ENCODE measurements at regions not wholly inside any gene's neighbourhood (a gene's known extent, or its start where the extent isn't known, plus 50 kb on each side); places are given as distances from the start of the nearest gene placed in this dataset.

- TF ChIP-seq MAX (IDR thresholded peaks at IDR 0.05): no peak
- no peak for TF ChIP-seq RAD21 (IDR thresholded peaks at IDR 0.05)
- no peak for TF ChIP-seq GABPA (IDR thresholded peaks at IDR 0.05 in 1 of 2, conservative IDR thresholded peaks at IDR 0.05 in 1 of 2)
Observed at GRCh38 chr5:165574100-165574499, 2068.7 kb downstream of the MAT2B start (continued).

- H3K27me3 ChIP-seq (ENCODE audit: control insufficient read depth in 4 of 4, insufficient read depth in 4 of 4, low read length in 3 of 4): no peaks in the 10 kb centered on the region
- no peaks in the 10 kb centered on the region for H3K9me3 ChIP-seq (ENCODE audit: control insufficient read depth in 4 of 4, low read length in 3 of 4)
- TF ChIP-seq NR2F2 (IDR thresholded peaks at IDR 0.05): no peak
- TF ChIP-seq TAF1 (conservative IDR thresholded peaks at IDR 0.05): no peak
- no peak for TF ChIP-seq CTCF (IDR thresholded peaks at IDR 0.05; ENCODE audit: low read depth, low read length, missing input control)
- TF ChIP-seq EGR1 (IDR thresholded peaks at IDR 0.05; ENCODE audit: low read depth in 2 of 2): no peak
- TF ChIP-seq GABPA (IDR thresholded peaks at IDR 0.05 in 1 of 2, conservative IDR thresholded peaks at IDR 0.05 in 1 of 2): no peak
- no peak for TF ChIP-seq RXRA (IDR thresholded peaks at IDR 0.05)
- no peak for TF ChIP-seq SP1 (IDR thresholded peaks at IDR 0.05)
- no peak for TF ChIP-seq ZBTB33 (IDR thresholded peaks at IDR 0.05)
- TF ChIP-seq, protein P1, sequence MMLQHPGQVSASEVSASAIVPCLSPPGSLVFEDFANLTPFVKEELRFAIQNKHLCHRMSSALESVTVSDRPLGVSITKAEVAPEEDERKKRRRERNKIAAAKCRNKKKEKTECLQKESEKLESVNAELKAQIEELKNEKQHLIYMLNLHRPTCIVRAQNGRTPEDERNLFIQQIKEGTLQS (IDR thresholded peaks at IDR 0.05): no peak
- no peak for TF ChIP-seq FOXA1 (IDR thresholded peaks at IDR 0.05)
- TF ChIP-seq, protein P2, sequence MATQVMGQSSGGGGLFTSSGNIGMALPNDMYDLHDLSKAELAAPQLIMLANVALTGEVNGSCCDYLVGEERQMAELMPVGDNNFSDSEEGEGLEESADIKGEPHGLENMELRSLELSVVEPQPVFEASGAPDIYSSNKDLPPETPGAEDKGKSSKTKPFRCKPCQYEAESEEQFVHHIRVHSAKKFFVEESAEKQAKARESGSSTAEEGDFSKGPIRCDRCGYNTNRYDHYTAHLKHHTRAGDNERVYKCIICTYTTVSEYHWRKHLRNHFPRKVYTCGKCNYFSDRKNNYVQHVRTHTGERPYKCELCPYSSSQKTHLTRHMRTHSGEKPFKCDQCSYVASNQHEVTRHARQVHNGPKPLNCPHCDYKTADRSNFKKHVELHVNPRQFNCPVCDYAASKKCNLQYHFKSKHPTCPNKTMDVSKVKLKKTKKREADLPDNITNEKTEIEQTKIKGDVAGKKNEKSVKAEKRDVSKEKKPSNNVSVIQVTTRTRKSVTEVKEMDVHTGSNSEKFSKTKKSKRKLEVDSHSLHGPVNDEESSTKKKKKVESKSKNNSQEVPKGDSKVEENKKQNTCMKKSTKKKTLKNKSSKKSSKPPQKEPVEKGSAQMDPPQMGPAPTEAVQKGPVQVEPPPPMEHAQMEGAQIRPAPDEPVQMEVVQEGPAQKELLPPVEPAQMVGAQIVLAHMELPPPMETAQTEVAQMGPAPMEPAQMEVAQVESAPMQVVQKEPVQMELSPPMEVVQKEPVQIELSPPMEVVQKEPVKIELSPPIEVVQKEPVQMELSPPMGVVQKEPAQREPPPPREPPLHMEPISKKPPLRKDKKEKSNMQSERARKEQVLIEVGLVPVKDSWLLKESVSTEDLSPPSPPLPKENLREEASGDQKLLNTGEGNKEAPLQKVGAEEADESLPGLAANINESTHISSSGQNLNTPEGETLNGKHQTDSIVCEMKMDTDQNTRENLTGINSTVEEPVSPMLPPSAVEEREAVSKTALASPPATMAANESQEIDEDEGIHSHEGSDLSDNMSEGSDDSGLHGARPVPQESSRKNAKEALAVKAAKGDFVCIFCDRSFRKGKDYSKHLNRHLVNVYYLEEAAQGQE (IDR thresholded peaks at IDR 0.05): no peak
- no peak for TF ChIP-seq JUND (IDR thresholded peaks at IDR 0.05)
- TF ChIP-seq HNF4A (conservative IDR thresholded peaks at IDR 0.05): no peak
- TF ChIP-seq FOXA2 (IDR thresholded peaks at IDR 0.05): no peak
- no peak for TF ChIP-seq YY1 (IDR thresholded peaks at IDR 0.05)
- no peak for TF ChIP-seq HNF4G (IDR thresholded peaks at IDR 0.05)
- TF ChIP-seq MAX (IDR thresholded peaks at IDR 0.05): no peak
- TF ChIP-seq RAD21 (IDR thresholded peaks at IDR 0.05): no peak
- no peak overlapping the region for H3K4me3 ChIP-seq (ENCODE audit: low read depth in 1 of 3, low read length in 3 of 3)
- no peaks in the 10 kb centered on the region for H3K36me3 ChIP-seq (ENCODE audit: control insufficient read depth in 4 of 4, insufficient read depth in 3 of 4, low read depth in 1 of 4, low read length in 3 of 4)
- 72% methylated on average over 3 of the region's 3 CpGs for WGBS
- DNase-seq (ENCODE audit: low spot score): no peak
- H3K4me1 ChIP-seq (ENCODE audit: control insufficient read depth in 4 of 4, insufficient read depth in 4 of 4, low read length in 3 of 4): no peaks in the 10 kb centered on the region
- H3K9ac ChIP-seq (ENCODE audit: low read depth in 1 of 2, low read length in 2 of 2): no peak overlapping the region
- no peak overlapping the region for H3K27ac ChIP-seq (ENCODE audit: low read depth in 1 of 2, low read length in 2 of 2)
Observed at GRCh38 chr5:165576678-165577275, 2071.4 kb downstream of the MAT2B start.

All from liver (tissue), 8 donors.